Stimulated activated effector memory CD8-positive, alpha-beta T cell treated with anti-CD3 and anti-CD28 coated beads, Interleukin-12 subunit alpha, Interleukin-12 subunit beta, amount 100 ng/mL, for 72 hours (primary cell): ENCODE measurements at regions not wholly inside any gene's neighbourhood (a gene's known extent, or its start where the extent isn't known, plus 50 kb on each side); places are given as distances from the start of the nearest gene placed in this dataset.

ENCODE experiments used
- ATAC-seq: fragments of 150-1000 bp; cut with Tn5 transposase; 2 replicates; pipeline ENCODE4 v1.10.0; 2021
- DNase-seq, 2 donors: peaks; one replicate each; pipeline ENCODE4 v3.0.0; 2021 to 2022; ENCODE audit warnings: low spot score in 2 of 2
- H3K27ac Mint-ChIP-seq: one replicate; pipeline ENCODE4 v1.8.0; 2022; ENCODE audit warnings: mild to moderate bottlenecking, mixed read lengths
- H3K36me3 Mint-ChIP-seq: one replicate; pipeline ENCODE4 v1.8.0; 2022; ENCODE audit warnings: mild to moderate bottlenecking, mixed read lengths
- H3K4me1 Mint-ChIP-seq: one replicate; pipeline ENCODE4 v1.8.0; 2022; ENCODE audit warnings: mixed read lengths
- H3K4me3 Mint-ChIP-seq: one replicate; pipeline ENCODE4 v1.8.0; 2022; ENCODE audit warnings: mild to moderate bottlenecking, mixed read lengths
- H3K9me3 Mint-ChIP-seq: one replicate; pipeline ENCODE4 v1.8.0; 2022; ENCODE audit warnings: mixed read lengths

DNA sequence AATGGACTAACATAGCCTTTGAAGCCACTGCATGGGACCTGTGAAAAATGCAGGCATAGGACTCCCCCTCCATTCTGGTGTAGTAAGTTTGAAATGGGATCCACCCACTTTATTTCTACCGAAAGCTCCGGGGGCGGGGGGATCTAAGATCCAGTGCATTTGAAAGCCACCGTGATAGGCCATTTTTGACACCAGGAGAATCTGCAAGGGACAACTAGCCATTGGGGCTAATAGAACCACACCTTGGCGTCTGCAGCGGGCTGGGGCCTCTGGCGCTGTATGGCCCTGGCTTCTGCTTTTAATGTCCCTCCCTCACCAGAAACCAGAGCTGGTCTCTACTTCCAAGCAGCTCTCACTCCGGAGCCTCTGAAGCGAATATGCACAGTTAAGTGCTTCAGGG is 60.1 kb upstream of the GPR26 start:
- H3K4me1 Mint-ChIP-seq = no peaks in the 10 kb centered on the region
- ATAC-seq (no peak), DNase-seq (no peak)
- H3K9me3 Mint-ChIP-seq = no peaks in the 10 kb centered on the region
- H3K27ac Mint-ChIP-seq = no peak overlapping the region
- no peaks in the 10 kb centered on the region for H3K36me3 Mint-ChIP-seq
- no peak overlapping the region for H3K4me3 Mint-ChIP-seq

- no peaks in the 10 kb centered on the region for H3K4me1 Mint-ChIP-seq
- no peak overlapping the region for H3K4me3 Mint-ChIP-seq
- no peak for DNase-seq
- no peak overlapping the region for H3K27ac Mint-ChIP-seq
- ATAC-seq = no peak
- H3K9me3 Mint-ChIP-seq = no peaks in the 10 kb centered on the region
- no peaks in the 10 kb centered on the region for H3K36me3 Mint-ChIP-seq
Measured at GRCh38 chr10:123606955-123607354, 59.2 kb upstream of the GPR26 start.

- H3K36me3 Mint-ChIP-seq = no peaks in the 10 kb centered on the region
- H3K4me3 Mint-ChIP-seq = no peak overlapping the region
- ATAC-seq (no peak), DNase-seq (no peak)
- no peak overlapping the region for H3K27ac Mint-ChIP-seq
- no peaks in the 10 kb centered on the region for H3K9me3 Mint-ChIP-seq
- H3K4me1 Mint-ChIP-seq = no peaks in the 10 kb centered on the region
Measured at GRCh38 chr10:123607386-123607785, 58.8 kb upstream of the GPR26 start.

GRCh38 chr10:123608047-123608446 is 58.1 kb upstream of the GPR26 start:
- DNase-seq = no peak
- H3K36me3 Mint-ChIP-seq = no peaks in the 10 kb centered on the region
- H3K27ac Mint-ChIP-seq = no peak overlapping the region
- ATAC-seq = no peak
- no peaks in the 10 kb centered on the region for H3K9me3 Mint-ChIP-seq
- no peaks in the 10 kb centered on the region for H3K4me1 Mint-ChIP-seq
- no peak overlapping the region for H3K4me3 Mint-ChIP-seq

DNA sequence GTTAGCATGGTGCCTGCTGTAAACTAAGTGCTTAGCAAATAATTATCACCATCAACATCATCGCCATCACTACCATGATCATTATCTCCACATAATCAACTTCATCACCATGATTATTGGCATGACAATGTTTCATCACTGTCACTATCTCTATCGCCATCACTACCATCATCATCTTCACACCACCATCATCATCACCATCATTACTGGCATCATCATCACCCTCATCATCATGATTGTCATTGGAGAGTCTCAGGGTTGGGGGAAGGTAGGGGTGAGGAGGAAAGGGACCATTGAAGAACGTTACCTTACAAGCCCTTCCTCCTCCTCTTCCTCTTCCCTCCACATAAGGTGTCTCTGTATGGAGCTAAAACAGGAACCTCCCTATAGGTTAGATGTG is 54.9 kb upstream of the GPR26 start:
- no peaks in the 10 kb centered on the region for H3K36me3 Mint-ChIP-seq

GRCh38 chr10:123611876-123612275 is 54.3 kb upstream of the GPR26 start:
- Mint-ChIP-seq H3K36me3 (no peaks in the 10 kb centered on the region), H3K4me1 (no peaks in the 10 kb centered on the region), H3K4me3 (no peak overlapping the region), H3K27ac (no peak overlapping the region), H3K9me3 (no peaks in the 10 kb centered on the region)
- ATAC-seq (no peak), DNase-seq (no peak)

More for the DNA sequence above, 54.9 kb upstream of the GPR26 start:
- no peak for DNase-seq
- no peak for ATAC-seq
- H3K4me1 Mint-ChIP-seq = no peaks in the 10 kb centered on the region
- no peaks in the 10 kb centered on the region for H3K9me3 Mint-ChIP-seq
- no peak overlapping the region for H3K27ac Mint-ChIP-seq
- no peak overlapping the region for H3K4me3 Mint-ChIP-seq

DNA sequence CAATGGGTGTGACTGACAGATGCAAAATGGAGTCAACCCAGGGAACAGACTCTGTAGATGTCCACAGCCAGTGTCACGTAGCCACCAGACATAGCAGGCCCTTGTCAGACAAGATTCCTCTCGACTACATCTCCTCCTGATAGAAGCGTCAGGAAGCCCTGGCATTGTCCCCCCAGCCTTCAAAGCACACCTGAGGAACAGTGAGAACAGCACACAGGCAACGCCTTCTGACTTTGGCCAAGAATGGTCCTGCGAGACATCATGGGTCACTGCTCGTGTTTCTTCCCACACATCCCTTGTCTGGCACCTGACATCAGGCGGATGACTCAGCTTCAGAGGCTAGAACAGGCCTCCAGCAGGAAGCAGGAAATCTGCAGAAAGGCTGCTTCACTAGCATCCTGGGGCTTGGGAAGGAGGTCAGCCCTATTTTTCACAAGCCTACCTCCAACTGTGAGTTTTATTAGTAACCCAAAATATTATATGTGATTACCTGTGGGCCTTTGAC is 52.8 kb upstream of the GPR26 start:
- DNase-seq (no peak), ATAC-seq (no peak)
- H3K4me1 Mint-ChIP-seq = no peaks in the 10 kb centered on the region
- no peak overlapping the region for H3K27ac Mint-ChIP-seq
- H3K4me3 Mint-ChIP-seq = no peak overlapping the region
- no peaks in the 10 kb centered on the region for H3K9me3 Mint-ChIP-seq
- H3K36me3 Mint-ChIP-seq = no peaks in the 10 kb centered on the region

- Mint-ChIP-seq H3K4me1 (no peaks in the 10 kb centered on the region), H3K27ac (no peak overlapping the region), H3K9me3 (no peaks in the 10 kb centered on the region), H3K36me3 (no peaks in the 10 kb centered on the region), H3K4me3 (no peak overlapping the region)
- DNase-seq (peak in 1 of 2 donors; percentile 4), ATAC-seq (no peak)
Measured at GRCh38 chr10:123614888-123615287, 51.3 kb upstream of the GPR26 start.
